ENCODE measurements at regions not wholly inside any gene's neighbourhood (a gene's known extent, or its start where the extent isn't known, plus 50 kb on each side); places are given as distances from the start of the nearest gene placed in this dataset.

DNA sequence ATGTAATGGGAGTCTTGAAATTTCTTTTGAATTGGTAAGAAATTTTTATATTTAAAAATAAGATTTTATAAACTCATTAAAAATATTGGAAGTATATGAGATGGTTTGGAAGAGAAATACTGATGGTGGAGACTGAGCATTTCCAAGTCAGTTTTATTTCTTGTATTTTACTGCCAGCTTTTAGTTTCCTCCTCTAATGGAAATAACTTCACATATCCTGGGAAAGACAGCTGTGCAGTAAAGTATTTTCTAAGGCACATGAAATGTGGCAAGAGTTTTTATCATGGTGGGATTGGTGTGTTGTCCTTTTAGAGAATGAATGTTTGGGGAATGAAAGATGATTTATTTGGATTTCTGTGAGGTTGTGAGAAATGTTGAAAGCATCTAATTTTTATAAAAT lies 346.9 kb upstream of the RGS6 start:
- H3K36me3 ChIP-seq (ENCODE audit: control insufficient read depth, insufficient read depth, low read length, severe bottlenecking), result no peaks in the 10 kb centered on the region
- H3K4me1 ChIP-seq (ENCODE audit: control insufficient read depth, insufficient read depth, low read length), result peaks cover 19% of the 10 kb centered on the region
- H3K4me3 ChIP-seq (ENCODE audit: low read length), result no peak overlapping the region
- no peak for DNase-seq (ENCODE audit: low read depth)
- no peak overlapping the region for H3K9ac ChIP-seq (ENCODE audit: low read length)
- no peaks in the 10 kb centered on the region for H3K9me3 ChIP-seq (ENCODE audit: control insufficient read depth, low read length)
- no peaks in the 10 kb centered on the region for H3K27me3 ChIP-seq (replicated peaks; ENCODE audit: control insufficient read depth, insufficient read depth, low read length)

DNA sequence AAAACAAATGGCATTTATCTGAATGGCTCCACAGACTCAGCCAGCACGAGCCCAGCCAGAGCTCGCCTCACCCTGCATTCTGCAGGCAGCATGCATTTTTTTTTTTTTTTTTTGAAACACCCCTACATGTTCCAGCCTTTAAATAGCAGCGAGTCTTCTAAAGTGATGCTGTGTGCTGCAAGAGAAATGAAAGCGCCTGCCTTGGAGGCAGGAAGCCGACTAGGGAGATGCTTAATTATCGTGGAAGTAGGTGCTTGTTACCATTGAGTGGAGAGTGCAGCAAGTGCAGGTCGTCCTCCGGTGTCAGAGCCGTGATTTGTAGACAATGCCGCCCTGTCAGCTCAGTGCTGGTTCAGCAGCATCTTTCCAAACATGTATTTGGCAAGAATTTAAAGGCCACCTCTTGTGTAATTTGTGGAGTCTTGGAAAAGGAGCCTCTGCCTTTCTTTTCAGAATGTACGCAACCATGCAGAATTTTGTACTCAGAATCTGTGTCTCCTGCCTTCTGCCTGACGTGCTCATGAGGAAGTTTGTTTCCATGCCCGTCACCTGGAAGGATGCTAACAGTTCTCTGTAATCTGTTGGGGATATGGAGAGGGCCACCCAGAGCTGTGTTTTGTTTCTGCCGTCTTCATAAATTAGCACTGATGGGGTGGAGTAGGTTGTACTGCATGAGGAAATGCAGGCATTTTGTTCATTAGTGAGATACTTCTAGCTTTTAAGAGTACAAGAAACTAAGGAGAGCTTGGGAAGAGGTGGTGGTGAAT lies 345.9 kb upstream of the RGS6 start:
- Histone ChIP-seq H3K9me3 (ENCODE audit: control insufficient read depth, low read length) (no peaks in the 10 kb centered on the region), H3K4me1 (ENCODE audit: control insufficient read depth, insufficient read depth, low read length) (peaks cover 20% of the 10 kb centered on the region), H3K4me3 (ENCODE audit: low read length) (peak overlapping the region; percentile 81), H3K36me3 (ENCODE audit: control insufficient read depth, insufficient read depth, low read length, severe bottlenecking) (no peaks in the 10 kb centered on the region), H3K27me3 (replicated peaks; ENCODE audit: control insufficient read depth, insufficient read depth, low read length) (no peaks in the 10 kb centered on the region), H3K9ac (ENCODE audit: low read length) (peak overlapping the region; percentile 72)
- peak; percentile 77 for DNase-seq (ENCODE audit: low read depth)

DNA sequence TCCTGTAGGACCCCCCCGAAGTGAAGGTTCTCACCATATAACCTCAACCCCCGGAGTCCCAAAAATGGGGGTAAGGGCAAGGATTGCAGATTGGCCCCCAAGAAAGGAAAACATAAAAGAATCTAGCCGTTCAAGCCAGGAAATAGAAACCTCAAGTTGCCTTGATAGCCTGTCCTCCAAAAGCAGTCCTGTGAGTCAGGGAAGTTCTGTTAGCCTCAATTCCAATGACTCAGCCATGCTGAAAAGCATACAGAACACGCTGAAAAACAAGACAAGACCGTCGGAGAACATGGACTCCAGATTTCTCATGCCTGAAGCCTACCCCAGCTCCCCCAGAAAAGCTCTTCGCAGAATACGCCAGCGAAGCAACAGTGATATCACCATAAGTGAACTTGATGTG lies 344.2 kb upstream of the RGS6 start:
- H3K36me3 ChIP-seq (ENCODE audit: control insufficient read depth, insufficient read depth, low read length, severe bottlenecking), result no peaks in the 10 kb centered on the region
- H3K4me1 ChIP-seq (ENCODE audit: control insufficient read depth, insufficient read depth, low read length), result peaks cover 29% of the 10 kb centered on the region
- H3K9ac ChIP-seq (ENCODE audit: low read length), result no peak overlapping the region
- no peaks in the 10 kb centered on the region for H3K27me3 ChIP-seq (replicated peaks; ENCODE audit: control insufficient read depth, insufficient read depth, low read length)
- no peaks in the 10 kb centered on the region for H3K9me3 ChIP-seq (ENCODE audit: control insufficient read depth, low read length)
- DNase-seq (ENCODE audit: low read depth), result peak; percentile 63
- no peak overlapping the region for H3K4me3 ChIP-seq (ENCODE audit: low read length)

DNA sequence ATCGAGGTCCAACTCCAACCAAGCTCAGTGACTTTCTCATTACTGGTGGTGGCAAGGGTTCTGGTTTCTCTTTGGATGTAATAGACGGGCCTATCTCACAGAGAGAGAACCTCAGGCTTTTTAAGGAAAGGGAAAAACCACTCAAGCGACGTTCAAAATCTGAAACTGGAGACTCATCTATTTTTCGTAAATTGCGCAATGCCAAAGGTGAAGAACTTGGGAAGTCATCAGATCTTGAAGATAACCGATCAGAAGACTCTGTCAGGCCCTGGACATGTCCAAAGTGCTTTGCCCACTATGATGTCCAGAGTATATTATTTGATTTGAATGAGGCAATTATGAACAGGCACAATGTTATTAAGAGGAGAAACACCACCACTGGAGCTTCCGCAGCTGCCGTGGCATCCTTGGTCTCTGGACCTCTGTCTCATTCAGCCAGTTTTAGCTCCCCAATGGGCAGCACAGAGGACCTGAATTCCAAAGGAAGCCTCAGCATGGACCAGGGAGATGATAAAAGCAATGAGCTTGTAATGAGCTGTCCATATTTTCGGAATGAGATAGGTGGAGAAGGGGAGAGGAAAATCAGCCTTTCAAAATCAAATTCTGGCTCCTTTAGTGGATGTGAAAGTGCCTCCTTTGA lies 343.5 kb upstream of the RGS6 start:
- Histone ChIP-seq H3K9me3 (ENCODE audit: control insufficient read depth, low read length) (no peaks in the 10 kb centered on the region), H3K9ac (ENCODE audit: low read length) (no peak overlapping the region), H3K4me1 (ENCODE audit: control insufficient read depth, insufficient read depth, low read length) (peaks cover 29% of the 10 kb centered on the region), H3K36me3 (ENCODE audit: control insufficient read depth, insufficient read depth, low read length, severe bottlenecking) (no peaks in the 10 kb centered on the region), H3K27me3 (replicated peaks; ENCODE audit: control insufficient read depth, insufficient read depth, low read length) (no peaks in the 10 kb centered on the region), H3K4me3 (ENCODE audit: low read length) (no peak overlapping the region)
- no peak for DNase-seq (ENCODE audit: low read depth)

DNA sequence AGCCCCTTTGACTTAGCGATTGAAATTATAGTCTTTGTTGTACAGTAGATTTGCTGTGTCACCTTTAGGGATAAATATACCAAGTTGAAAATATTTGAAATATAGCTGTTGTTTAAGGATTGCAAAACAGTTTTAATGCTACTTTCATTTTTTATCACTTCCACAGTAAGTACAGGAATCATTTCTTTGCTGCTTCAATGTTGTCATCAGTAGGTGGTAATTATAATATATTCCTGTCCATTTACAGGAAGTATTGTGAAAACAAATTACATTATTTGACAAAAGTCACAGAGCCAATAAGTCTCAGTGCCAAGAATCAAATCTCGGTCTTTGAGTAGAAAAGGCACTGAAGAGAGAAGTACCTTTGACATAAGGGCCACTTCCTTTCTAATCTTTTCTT lies 342.6 kb upstream of the RGS6 start:
- Histone ChIP-seq H3K9ac (ENCODE audit: low read length) (no peak overlapping the region), H3K27me3 (replicated peaks; ENCODE audit: control insufficient read depth, insufficient read depth, low read length) (no peaks in the 10 kb centered on the region), H3K9me3 (ENCODE audit: control insufficient read depth, low read length) (no peaks in the 10 kb centered on the region), H3K4me3 (ENCODE audit: low read length) (peak overlapping the region; percentile 4), H3K36me3 (ENCODE audit: control insufficient read depth, insufficient read depth, low read length, severe bottlenecking) (no peaks in the 10 kb centered on the region), H3K4me1 (ENCODE audit: control insufficient read depth, insufficient read depth, low read length) (peaks cover 29% of the 10 kb centered on the region)
- no peak for DNase-seq (ENCODE audit: low read depth)

DNA sequence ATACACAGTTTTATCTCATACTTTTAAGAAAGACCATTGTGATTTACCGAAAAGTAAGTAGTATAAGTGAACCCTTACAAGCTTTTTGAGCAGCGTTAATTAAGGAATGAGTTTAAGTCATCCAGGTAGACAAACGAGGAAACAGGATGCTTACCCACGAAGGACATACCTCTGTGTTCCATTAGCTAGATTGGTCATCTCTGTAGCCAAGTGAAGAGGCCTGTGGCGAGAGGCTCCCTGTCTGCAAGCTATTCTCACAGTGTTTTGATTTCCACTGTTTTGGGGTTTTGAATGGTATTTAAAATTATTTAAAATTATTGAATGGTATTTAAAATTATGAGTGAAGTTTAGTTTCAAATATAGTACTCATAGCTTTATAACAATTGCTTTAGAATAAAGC lies 342.1 kb upstream of the RGS6 start:
- Histone ChIP-seq H3K9ac (ENCODE audit: low read length) (no peak overlapping the region), H3K9me3 (ENCODE audit: control insufficient read depth, low read length) (no peaks in the 10 kb centered on the region), H3K4me1 (ENCODE audit: control insufficient read depth, insufficient read depth, low read length) (peaks cover 34% of the 10 kb centered on the region), H3K27me3 (replicated peaks; ENCODE audit: control insufficient read depth, insufficient read depth, low read length) (no peaks in the 10 kb centered on the region), H3K36me3 (ENCODE audit: control insufficient read depth, insufficient read depth, low read length, severe bottlenecking) (no peaks in the 10 kb centered on the region), H3K4me3 (ENCODE audit: low read length) (no peak overlapping the region)
- no peak for DNase-seq (ENCODE audit: low read depth)

DNA sequence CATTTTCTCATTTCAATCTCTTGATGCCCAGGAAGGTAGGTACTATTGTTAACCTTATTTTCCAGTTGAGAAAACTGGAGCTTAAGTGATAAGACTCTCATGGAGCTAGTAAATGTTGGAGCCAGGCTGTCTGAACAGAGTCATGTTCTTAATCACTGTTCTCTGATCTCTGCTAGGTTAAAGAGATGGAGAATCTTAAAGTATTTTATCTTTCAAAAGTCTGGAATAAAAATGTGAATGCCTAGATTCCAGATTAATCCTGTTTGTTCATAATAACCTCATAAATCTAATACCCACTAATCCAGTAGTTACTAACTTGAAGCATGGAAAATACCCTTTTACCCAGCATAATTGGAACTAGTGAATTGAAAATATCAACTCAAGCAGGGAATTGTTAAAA lies 341.0 kb upstream of the RGS6 start:
- no peaks in the 10 kb centered on the region for H3K36me3 ChIP-seq (ENCODE audit: control insufficient read depth, insufficient read depth, low read length, severe bottlenecking)
- peaks cover 31% of the 10 kb centered on the region for H3K4me1 ChIP-seq (ENCODE audit: control insufficient read depth, insufficient read depth, low read length)
- DNase-seq (ENCODE audit: low read depth), result no peak
- no peaks in the 10 kb centered on the region for H3K27me3 ChIP-seq (replicated peaks; ENCODE audit: control insufficient read depth, insufficient read depth, low read length)
- no peak overlapping the region for H3K9ac ChIP-seq (ENCODE audit: low read length)
- H3K4me3 ChIP-seq (ENCODE audit: low read length), result no peak overlapping the region
- no peaks in the 10 kb centered on the region for H3K9me3 ChIP-seq (ENCODE audit: control insufficient read depth, low read length)

DNA sequence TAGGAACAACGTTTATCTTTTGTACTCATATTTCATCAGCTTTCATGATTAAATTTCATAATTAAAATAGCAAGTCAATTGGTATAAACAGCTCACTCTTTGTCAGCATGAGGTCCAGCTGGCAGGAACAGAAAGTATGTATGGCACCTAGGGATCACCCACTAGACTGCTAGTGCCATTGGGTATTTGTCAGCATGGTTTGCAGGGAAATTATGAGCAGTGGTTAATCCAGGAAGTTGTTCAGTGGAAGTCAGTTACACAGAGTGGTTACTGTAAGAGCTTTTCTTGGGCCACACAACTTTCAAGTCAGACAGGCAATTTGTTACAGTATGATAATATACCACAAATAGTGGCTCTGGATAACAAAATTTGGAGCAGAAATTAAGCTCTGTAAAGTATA lies 340.3 kb upstream of the RGS6 start:
- H3K4me3 ChIP-seq (ENCODE audit: low read length), result no peak overlapping the region

DNA sequence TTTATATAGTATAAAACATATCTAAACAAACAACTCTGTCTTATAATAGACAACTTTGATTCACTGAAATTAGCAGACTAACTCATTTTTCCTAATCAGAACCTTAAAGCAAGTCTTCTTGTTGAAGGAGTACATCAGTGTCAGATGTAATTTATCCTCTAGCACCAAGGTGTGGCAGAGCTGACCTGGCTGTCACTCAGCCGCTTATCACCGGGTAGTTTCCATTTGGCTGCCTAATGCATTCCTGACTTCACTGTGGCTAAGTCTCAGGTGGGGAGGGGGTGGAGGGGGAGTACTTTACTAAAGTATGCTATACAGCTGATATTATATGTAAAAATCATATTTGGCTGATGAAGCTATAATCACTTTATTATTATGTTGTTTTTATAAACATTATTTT lies 339.9 kb upstream of the RGS6 start:
- no peaks in the 10 kb centered on the region for H3K9me3 ChIP-seq (ENCODE audit: control insufficient read depth, low read length)
- no peak for DNase-seq (ENCODE audit: low read depth)
- no peaks in the 10 kb centered on the region for H3K27me3 ChIP-seq (replicated peaks; ENCODE audit: control insufficient read depth, insufficient read depth, low read length)
- peaks cover 21% of the 10 kb centered on the region for H3K4me1 ChIP-seq (ENCODE audit: control insufficient read depth, insufficient read depth, low read length)
- H3K4me3 ChIP-seq (ENCODE audit: low read length), result no peak overlapping the region
- H3K36me3 ChIP-seq (ENCODE audit: control insufficient read depth, insufficient read depth, low read length, severe bottlenecking), result no peaks in the 10 kb centered on the region
- no peak overlapping the region for H3K9ac ChIP-seq (ENCODE audit: low read length)

More for the DNA sequence above, 340.3 kb upstream of the RGS6 start:
- H3K27me3 ChIP-seq (replicated peaks; ENCODE audit: control insufficient read depth, insufficient read depth, low read length), result no peaks in the 10 kb centered on the region
- H3K9me3 ChIP-seq (ENCODE audit: control insufficient read depth, low read length), result no peaks in the 10 kb centered on the region
- DNase-seq (ENCODE audit: low read depth), result peak; percentile 69
- H3K4me1 ChIP-seq (ENCODE audit: control insufficient read depth, insufficient read depth, low read length), result peaks cover 26% of the 10 kb centered on the region
- H3K9ac ChIP-seq (ENCODE audit: low read length), result no peak overlapping the region
- H3K36me3 ChIP-seq (ENCODE audit: control insufficient read depth, insufficient read depth, low read length, severe bottlenecking), result no peaks in the 10 kb centered on the region

DNA sequence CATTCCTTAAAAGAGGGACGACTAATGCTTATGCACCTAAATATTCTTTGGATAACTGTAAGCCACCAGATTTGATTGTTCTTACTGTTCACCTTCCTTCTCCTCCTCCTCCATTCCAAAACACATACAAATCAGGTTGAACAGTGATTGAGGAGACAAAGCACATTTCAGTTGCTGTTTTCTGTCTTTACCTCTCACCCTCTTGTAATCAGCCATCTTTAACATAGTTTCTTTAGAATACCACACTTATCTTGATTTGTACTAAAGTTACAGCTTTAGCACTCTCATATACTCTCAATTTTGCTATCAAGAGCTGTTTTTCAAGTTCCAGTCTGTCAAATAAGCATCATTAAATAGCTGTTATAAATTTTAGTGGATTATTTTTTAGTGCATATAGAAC lies 338.3 kb upstream of the RGS6 start:
- no peak for DNase-seq (ENCODE audit: low read depth)
- Histone ChIP-seq H3K9ac (ENCODE audit: low read length) (no peak overlapping the region), H3K36me3 (ENCODE audit: control insufficient read depth, insufficient read depth, low read length, severe bottlenecking) (peaks cover 4% of the 10 kb centered on the region), H3K4me3 (ENCODE audit: low read length) (no peak overlapping the region), H3K4me1 (ENCODE audit: control insufficient read depth, insufficient read depth, low read length) (peaks cover 19% of the 10 kb centered on the region), H3K27me3 (replicated peaks; ENCODE audit: control insufficient read depth, insufficient read depth, low read length) (no peaks in the 10 kb centered on the region), H3K9me3 (ENCODE audit: control insufficient read depth, low read length) (no peaks in the 10 kb centered on the region)

DNA sequence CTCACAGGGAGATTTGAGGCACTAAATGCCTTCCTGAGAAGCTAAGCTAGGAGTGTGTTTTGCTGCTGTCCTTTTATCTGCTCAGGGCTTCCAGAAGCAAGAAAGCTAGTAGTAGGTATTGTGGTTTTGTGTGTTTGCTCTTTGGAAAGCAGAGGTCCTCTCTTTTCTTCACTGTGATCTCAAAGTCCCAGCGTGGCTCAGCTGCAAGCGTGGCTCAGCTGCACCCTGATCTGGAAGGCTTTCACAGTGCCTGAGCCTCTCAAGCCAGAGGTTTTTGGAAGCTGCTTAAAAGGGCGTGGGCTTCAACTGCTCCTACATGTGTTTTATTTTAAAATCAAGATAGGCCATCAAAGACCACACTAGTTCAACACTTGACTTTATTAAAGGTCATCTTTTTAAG lies 337.4 kb upstream of the RGS6 start:
- peak; percentile 63 for DNase-seq (ENCODE audit: low read depth)
- Histone ChIP-seq H3K4me3 (ENCODE audit: low read length) (no peak overlapping the region), H3K9ac (ENCODE audit: low read length) (peak overlapping the region; percentile 49), H3K4me1 (ENCODE audit: control insufficient read depth, insufficient read depth, low read length) (peaks cover 19% of the 10 kb centered on the region), H3K27me3 (replicated peaks; ENCODE audit: control insufficient read depth, insufficient read depth, low read length) (no peaks in the 10 kb centered on the region), H3K36me3 (ENCODE audit: control insufficient read depth, insufficient read depth, low read length, severe bottlenecking) (peaks cover 4% of the 10 kb centered on the region), H3K9me3 (ENCODE audit: control insufficient read depth, low read length) (peaks cover under 1% of the 10 kb centered on the region)
